Sigmoid colon (tissue), 4 donors: ENCODE measurements at regions not wholly inside any gene's neighbourhood (a gene's known extent, or its start where the extent isn't known, plus 50 kb on each side); places are given as distances from the start of the nearest gene placed in this dataset.

ENCODE experiments used
- POLR2A ChIP-seq, 2 donors: fragments of 450-650 bp; IDR thresholded peaks; one replicate each; pipeline ENCODE4 v1.6.1; 2016; ENCODE audit warnings: antibody characterized with exemption in 2 of 2, mild to moderate bottlenecking in 2 of 2, moderate library complexity in 2 of 2
- POLR2AphosphoS5 ChIP-seq, 4 donors: sonication (generic); formaldehyde crosslinking; IDR thresholded peaks; one replicate each; pipeline ENCODE4 v1.6.1; 2017; ENCODE audit warnings: antibody characterized with exemption in 4 of 4
- TF ChIP-seq, protein P1 (sequence below), 4 experiments: fragments of 450-650 bp in 3 of 4; fragments of 200-600 bp in 1 of 4; IDR thresholded peaks; one replicate each; pipeline ENCODE4 v1.5.1; 2016 to 2019; ENCODE audit warnings: antibody characterized with exemption in 4 of 4, mild to moderate bottlenecking in 3 of 4, moderate library complexity in 2 of 4

DNA sequence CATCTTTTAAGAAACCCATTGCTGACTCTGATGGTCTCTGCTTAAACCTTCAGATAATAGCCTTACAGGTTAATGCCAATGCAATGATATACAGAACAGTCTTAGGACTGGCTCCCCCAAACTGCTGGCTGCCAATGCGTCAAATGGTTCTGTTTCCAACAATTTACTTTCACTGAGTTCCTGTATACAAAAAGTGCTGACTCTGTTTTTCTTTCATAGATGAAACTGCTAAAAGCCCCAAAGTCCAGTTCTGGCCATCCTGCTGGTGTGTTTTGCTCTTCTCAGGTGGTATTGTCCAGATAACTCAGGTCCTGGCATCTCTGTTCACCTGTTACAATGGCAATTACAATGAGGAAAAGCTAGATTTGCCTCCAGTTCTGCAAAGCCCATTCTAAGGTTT lies 326.9 kb downstream of the GRIN2B start:
- TF ChIP-seq POLR2A (IDR thresholded peaks at IDR 0.05), result no peak
- TF ChIP-seq, protein P1, sequence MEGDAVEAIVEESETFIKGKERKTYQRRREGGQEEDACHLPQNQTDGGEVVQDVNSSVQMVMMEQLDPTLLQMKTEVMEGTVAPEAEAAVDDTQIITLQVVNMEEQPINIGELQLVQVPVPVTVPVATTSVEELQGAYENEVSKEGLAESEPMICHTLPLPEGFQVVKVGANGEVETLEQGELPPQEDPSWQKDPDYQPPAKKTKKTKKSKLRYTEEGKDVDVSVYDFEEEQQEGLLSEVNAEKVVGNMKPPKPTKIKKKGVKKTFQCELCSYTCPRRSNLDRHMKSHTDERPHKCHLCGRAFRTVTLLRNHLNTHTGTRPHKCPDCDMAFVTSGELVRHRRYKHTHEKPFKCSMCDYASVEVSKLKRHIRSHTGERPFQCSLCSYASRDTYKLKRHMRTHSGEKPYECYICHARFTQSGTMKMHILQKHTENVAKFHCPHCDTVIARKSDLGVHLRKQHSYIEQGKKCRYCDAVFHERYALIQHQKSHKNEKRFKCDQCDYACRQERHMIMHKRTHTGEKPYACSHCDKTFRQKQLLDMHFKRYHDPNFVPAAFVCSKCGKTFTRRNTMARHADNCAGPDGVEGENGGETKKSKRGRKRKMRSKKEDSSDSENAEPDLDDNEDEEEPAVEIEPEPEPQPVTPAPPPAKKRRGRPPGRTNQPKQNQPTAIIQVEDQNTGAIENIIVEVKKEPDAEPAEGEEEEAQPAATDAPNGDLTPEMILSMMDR (IDR thresholded peaks at IDR 0.05), result no peak
- TF ChIP-seq POLR2AphosphoS5 (IDR thresholded peaks at IDR 0.05), result no peak
